Osteoblast (primary cell): ENCODE measurements at regions not wholly inside any gene's neighbourhood (a gene's known extent, or its start where the extent isn't known, plus 50 kb on each side); places are given as distances from the start of the nearest gene placed in this dataset.

Experiments
- DNase-seq: peaks from one replicate; pipeline ENCODE4 v3.0.0; 2011; ENCODE audit warnings: low spot score, mixed read lengths; ENCODE audit not compliant: insufficient read length; ENCODE audit errors: missing footprints
- H2AFZ ChIP-seq: 2 replicates; pipeline ENCODE4 v1.6.0; 2011; ENCODE audit warnings: mild to moderate bottlenecking, low read length
- H3K27ac ChIP-seq: 2 replicates; pipeline ENCODE4 v1.5.1; 2011; ENCODE audit warnings: mild to moderate bottlenecking, low read depth, low read length, moderate library complexity
- H3K27me3 ChIP-seq: 2 replicates; pipeline ENCODE4 v1.6.0; 2012; ENCODE audit warnings: mild to moderate bottlenecking, control low read depth, inconsistent platforms, low read length, moderate library complexity; ENCODE audit not compliant: insufficient read depth
- H3K36me3 ChIP-seq: 2 replicates; pipeline ENCODE4 v1.5.1; 2011; ENCODE audit warnings: mild to moderate bottlenecking, low read length, control low read depth, moderate library complexity; ENCODE audit not compliant: insufficient read depth
- H3K4me1 ChIP-seq: 2 replicates; pipeline ENCODE4 v1.5.1; 2011; ENCODE audit warnings: mild to moderate bottlenecking, low read length, control low read depth, moderate library complexity; ENCODE audit not compliant: insufficient read depth
- H3K4me2 ChIP-seq: 2 replicates; pipeline ENCODE4 v1.6.0; 2011; ENCODE audit warnings: mild to moderate bottlenecking, low read length; ENCODE audit not compliant: insufficient read depth
- H3K4me3 ChIP-seq: fragments of 200-600 bp; sonication (generic); 3 replicates; pipeline ENCODE4 v1.5.1; 2012; ENCODE audit warnings: mild to moderate bottlenecking, low read length, inconsistent platforms; ENCODE audit not compliant: insufficient read depth
- H3K79me2 ChIP-seq: 2 replicates; pipeline ENCODE4 v1.6.0; 2012; ENCODE audit warnings: mild to moderate bottlenecking, low read length, control low read depth, inconsistent platforms; ENCODE audit not compliant: insufficient read depth
- H3K9me3 ChIP-seq: 2 replicates; pipeline ENCODE4 v1.5.1; 2011; ENCODE audit warnings: low read depth, low read length, control low read depth
- H4K20me1 ChIP-seq: 2 replicates; pipeline ENCODE4 v1.6.0; 2012; ENCODE audit warnings: mild to moderate bottlenecking, low read length, control low read depth; ENCODE audit not compliant: insufficient read depth
- CTCF ChIP-seq: IDR thresholded peaks from 2 replicates; pipeline ENCODE4 v1.5.1; 2011; ENCODE audit warnings: mild to moderate bottlenecking, low read depth, low read length, moderate library complexity; ENCODE audit errors: extremely low read depth

GRCh38 chr18:45142868-45143267, 462.2 kb downstream of the SETBP1 start:
- DNase-seq: no peak
- Histone ChIP-seq H3K36me3 (no peaks in the 10 kb centered on the region), H3K4me3 (no peak overlapping the region), H3K27ac (no peak overlapping the region), H3K27me3 (no peaks in the 10 kb centered on the region), H3K9me3 (no peaks in the 10 kb centered on the region), H3K79me2 (no peaks in the 10 kb centered on the region), H4K20me1 (no peaks in the 10 kb centered on the region), H3K4me2 (no peak overlapping the region), H3K4me1 (no peaks in the 10 kb centered on the region), H2AFZ (no peak overlapping the region)
- no peak for TF ChIP-seq CTCF

GRCh38 chr18:45149712-45150111, 465.6 kb upstream of the SLC14A2 start:
- Histone ChIP-seq H3K36me3 (no peaks in the 10 kb centered on the region), H4K20me1 (no peaks in the 10 kb centered on the region), H3K4me1 (no peaks in the 10 kb centered on the region), H2AFZ (no peak overlapping the region), H3K27ac (no peak overlapping the region), H3K27me3 (no peaks in the 10 kb centered on the region), H3K4me3 (no peak overlapping the region), H3K79me2 (no peaks in the 10 kb centered on the region), H3K4me2 (no peak overlapping the region), H3K9me3 (no peaks in the 10 kb centered on the region)
- no peak for DNase-seq
- no peak for TF ChIP-seq CTCF

- no peak overlapping the region for H3K4me2 ChIP-seq
- no peak for TF ChIP-seq CTCF
- no peak overlapping the region for H2AFZ ChIP-seq
- H3K9me3 ChIP-seq: no peaks in the 10 kb centered on the region
- no peaks in the 10 kb centered on the region for H4K20me1 ChIP-seq
- no peaks in the 10 kb centered on the region for H3K36me3 ChIP-seq
- H3K4me3 ChIP-seq: no peak overlapping the region
- no peaks in the 10 kb centered on the region for H3K27me3 ChIP-seq
- no peaks in the 10 kb centered on the region for H3K4me1 ChIP-seq
- DNase-seq: no peak
- H3K79me2 ChIP-seq: no peaks in the 10 kb centered on the region
- H3K27ac ChIP-seq: no peak overlapping the region
Measured at GRCh38 chr18:45151645-45152044, 463.6 kb upstream of the SLC14A2 start.

GRCh38 chr18:45155526-45155925, 459.8 kb upstream of the SLC14A2 start:
- H3K27ac ChIP-seq: no peak overlapping the region
- H3K4me3 ChIP-seq: no peak overlapping the region
- H4K20me1 ChIP-seq: no peaks in the 10 kb centered on the region
- H3K27me3 ChIP-seq: no peaks in the 10 kb centered on the region
- no peak overlapping the region for H2AFZ ChIP-seq
- DNase-seq: no peak
- no peaks in the 10 kb centered on the region for H3K36me3 ChIP-seq
- H3K79me2 ChIP-seq: no peaks in the 10 kb centered on the region
- H3K9me3 ChIP-seq: no peaks in the 10 kb centered on the region
- no peak overlapping the region for H3K4me2 ChIP-seq
- no peaks in the 10 kb centered on the region for H3K4me1 ChIP-seq
- TF ChIP-seq CTCF: no peak
